ENCODE measurements at regions not wholly inside any gene's neighbourhood (a gene's known extent, or its start where the extent isn't known, plus 50 kb on each side); places are given as distances from the start of the nearest gene placed in this dataset.

DNA sequence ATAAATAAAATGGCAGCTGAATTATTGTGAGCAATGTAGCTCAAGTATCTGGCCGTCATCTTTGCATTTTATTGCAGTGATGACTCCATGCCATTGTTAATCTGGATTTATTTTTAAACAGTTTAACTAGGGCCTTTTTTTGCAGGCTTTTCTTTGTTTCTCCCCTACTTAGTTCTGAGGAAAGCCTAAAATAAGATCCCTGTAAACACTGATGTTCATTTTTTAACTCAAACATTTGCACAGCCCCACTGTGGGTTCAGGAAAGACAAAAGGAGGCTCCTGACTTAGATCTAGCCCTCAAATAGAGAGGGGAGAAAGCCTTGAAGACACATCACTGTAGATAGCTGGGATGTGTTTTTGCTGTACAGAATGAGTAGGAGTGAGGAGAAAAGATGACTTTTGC is 69.2 kb downstream of the PLEKHG1 start:
- Histone ChIP-seq H3K27ac (ENCODE audit: extremely low read depth, low read depth, low read length) (no peak overlapping the region), H4K20me1 (replicated peaks; ENCODE audit: control insufficient read depth, insufficient read depth, low read length) (no peaks in the 10 kb centered on the region), H3K4me2 (ENCODE audit: insufficient read depth, low read length) (no peak overlapping the region), H3K4me3 (no peak overlapping the region), H3K4me1 (replicated peaks in 1 of 2; ENCODE audit: control insufficient read depth in 2 of 2, insufficient read depth in 2 of 2, low read length in 2 of 2) (no peaks in the 10 kb centered on the region), H3K36me3 (ENCODE audit: control insufficient read depth, insufficient read depth, low read length) (no peaks in the 10 kb centered on the region), H3K27me3 (ENCODE audit: control insufficient read depth in 2 of 2, insufficient read depth in 2 of 2, low read length in 2 of 2) (peaks cover 4 to 14% of the 10 kb centered on the region in 2 experiments; a peak in 2 of 5 replicates), H3K9me3 (replicated peaks; ENCODE audit: control insufficient read depth, insufficient read depth, low read depth, low read length) (no peaks in the 10 kb centered on the region), H3K9me1 (ENCODE audit: control insufficient read depth, insufficient read depth, low read length) (no peaks in the 10 kb centered on the region), H2AFZ (ENCODE audit: low read depth, low read length) (no peak overlapping the region), H3K9ac (ENCODE audit: insufficient read depth in 1 of 2, low read depth in 2 of 2, low read length in 2 of 2) (no peak overlapping the region), H3K79me2 (ENCODE audit: control insufficient read depth, insufficient read depth, low read length) (no peaks in the 10 kb centered on the region)
- ATAC-seq, result no peak
- BruUV-seq (replicated peaks), result no TSS peak
- WGBS (ENCODE audit: insufficient coverage, low coverage, missing lambda C conversion rate), result 0% methylated on average over 1 of the region's 1 CpG
- intact Hi-C loops (cut with micrococcal nuclease) (no loop called here), in situ Hi-C loops (cut with MboI) (no loop called here)
- POLR2A ChIA-PET, result no interaction called here
- DNase-seq (ENCODE audit: extremely low read depth in 1 of 4, low spot score in 3 of 4), result no peak
- no peak for FAIRE-seq
- CTCF ChIA-PET (ENCODE audit: low intra/inter-chr PET ratio), result no interaction called here
- TF ChIP-seq, protein P1, sequence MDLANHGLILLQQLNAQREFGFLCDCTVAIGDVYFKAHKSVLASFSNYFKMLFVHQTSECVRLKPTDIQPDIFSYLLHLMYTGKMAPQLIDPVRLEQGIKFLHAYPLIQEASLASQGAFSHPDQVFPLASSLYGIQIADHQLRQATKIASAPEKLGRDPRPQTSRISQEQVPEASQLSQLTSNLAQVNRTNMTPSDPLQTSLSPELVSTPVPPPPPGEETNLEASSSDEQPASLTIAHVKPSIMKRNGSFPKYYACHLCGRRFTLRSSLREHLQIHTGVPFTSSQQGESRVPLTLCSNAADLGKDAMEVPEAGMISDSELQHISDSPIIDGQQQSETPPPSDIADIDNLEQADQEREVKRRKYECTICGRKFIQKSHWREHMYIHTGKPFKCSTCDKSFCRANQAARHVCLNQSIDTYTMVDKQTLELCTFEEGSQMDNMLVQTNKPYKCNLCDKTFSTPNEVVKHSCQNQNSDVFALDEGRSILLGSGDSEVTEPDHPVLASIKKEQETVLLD (IDR thresholded peaks at IDR 0.05), result no peak
- no peak for TF ChIP-seq CCNT2 (IDR thresholded peaks at IDR 0.05; ENCODE audit: borderline replicate concordance, extremely low read depth, insufficient read length, low read depth, low read length)
- TF ChIP-seq MEIS2 (IDR thresholded peaks at IDR 0.05; ENCODE audit: partially characterized antibody), result no peak
- no peak for TF ChIP-seq RNF2 (IDR thresholded peaks at IDR 0.05)
- TF ChIP-seq, protein P2, sequence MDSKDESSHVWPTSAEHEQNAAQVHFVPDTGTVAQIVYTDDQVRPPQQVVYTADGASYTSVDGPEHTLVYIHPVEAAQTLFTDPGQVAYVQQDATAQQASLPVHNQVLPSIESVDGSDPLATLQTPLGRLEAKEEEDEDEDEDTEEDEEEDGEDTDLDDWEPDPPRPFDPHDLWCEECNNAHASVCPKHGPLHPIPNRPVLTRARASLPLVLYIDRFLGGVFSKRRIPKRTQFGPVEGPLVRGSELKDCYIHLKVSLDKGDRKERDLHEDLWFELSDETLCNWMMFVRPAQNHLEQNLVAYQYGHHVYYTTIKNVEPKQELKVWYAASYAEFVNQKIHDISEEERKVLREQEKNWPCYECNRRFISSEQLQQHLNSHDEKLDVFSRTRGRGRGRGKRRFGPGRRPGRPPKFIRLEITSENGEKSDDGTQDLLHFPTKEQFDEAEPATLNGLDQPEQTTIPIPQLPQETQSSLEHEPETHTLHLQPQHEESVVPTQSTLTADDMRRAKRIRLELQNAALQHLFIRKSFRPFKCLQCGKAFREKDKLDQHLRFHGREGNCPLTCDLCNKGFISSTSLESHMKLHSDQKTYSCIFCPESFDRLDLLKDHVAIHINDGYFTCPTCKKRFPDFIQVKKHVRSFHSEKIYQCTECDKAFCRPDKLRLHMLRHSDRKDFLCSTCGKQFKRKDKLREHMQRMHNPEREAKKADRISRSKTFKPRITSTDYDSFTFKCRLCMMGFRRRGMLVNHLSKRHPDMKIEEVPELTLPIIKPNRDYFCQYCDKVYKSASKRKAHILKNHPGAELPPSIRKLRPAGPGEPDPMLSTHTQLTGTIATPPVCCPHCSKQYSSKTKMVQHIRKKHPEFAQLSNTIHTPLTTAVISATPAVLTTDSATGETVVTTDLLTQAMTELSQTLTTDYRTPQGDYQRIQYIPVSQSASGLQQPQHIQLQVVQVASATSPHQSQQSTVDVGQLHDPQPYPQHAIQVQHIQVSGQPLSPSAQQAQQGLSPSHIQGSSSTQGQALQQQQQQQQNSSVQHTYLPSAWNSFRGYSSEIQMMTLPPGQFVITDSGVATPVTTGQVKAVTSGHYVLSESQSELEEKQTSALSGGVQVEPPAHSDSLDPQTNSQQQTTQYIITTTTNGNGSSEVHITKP (IDR thresholded peaks at IDR 0.05; ENCODE audit: partially characterized antibody), result no peak
- TF ChIP-seq NFIC (IDR thresholded peaks at IDR 0.05), result no peak
- no peak for TF ChIP-seq ELF4 (CRISPR knock-in tag; IDR thresholded peaks at IDR 0.05)
- TF ChIP-seq ZBTB9 (CRISPR knock-in tag; IDR thresholded peaks at IDR 0.05), result no peak
- no peak for TF ChIP-seq ZNF121 (CRISPR knock-in tag; conservative IDR thresholded peaks at IDR 0.05)
- no peak for TF ChIP-seq ZNF584 (CRISPR knock-in tag; IDR thresholded peaks at IDR 0.05; ENCODE audit: low read depth)
- TF ChIP-seq MCM7 (IDR thresholded peaks at IDR 0.05), result no peak
- TF ChIP-seq KDM1A (IDR thresholded peaks at IDR 0.05), result no peak
- no peak for TF ChIP-seq TARDBP (IDR thresholded peaks at IDR 0.05)
